ENCODE measurements at regions not wholly inside any gene's neighbourhood (a gene's known extent, or its start where the extent isn't known, plus 50 kb on each side); places are given as distances from the start of the nearest gene placed in this dataset.

DNA sequence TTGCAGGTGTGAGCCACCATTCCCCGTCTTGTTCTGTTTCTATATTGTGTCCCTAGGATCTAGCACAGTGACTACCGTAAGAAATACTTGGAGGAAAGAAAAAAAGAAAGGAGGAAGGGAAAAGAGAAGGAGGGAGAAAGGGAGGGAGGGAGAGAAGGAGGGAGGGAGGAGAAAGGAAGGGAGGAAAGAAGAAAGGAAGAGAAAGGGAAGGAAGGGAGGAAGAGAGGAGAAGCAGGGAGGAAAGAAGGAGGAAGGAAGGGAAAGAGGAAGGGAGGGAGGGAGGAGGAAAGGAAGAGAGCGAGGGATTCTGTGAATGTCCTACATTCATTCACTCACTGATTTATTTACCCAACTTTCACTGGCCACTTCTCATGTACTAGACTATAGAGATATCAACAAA is 178.4 kb downstream of the MAFB start:
- BruUV-seq (replicated peaks), result no TSS peak

GRCh38 chr20:40508821-40509220 is 180.2 kb downstream of the MAFB start:
- no peaks in the 10 kb centered on the region for H3K9me1 ChIP-seq (replicated peaks; ENCODE audit: control insufficient read depth, extremely low read depth, insufficient read depth, low read length)
- TF ChIP-seq POLR2A (IDR thresholded peaks at IDR 0.05; ENCODE audit: low read depth, low read length) (no peak), FOS (IDR thresholded peaks at IDR 0.05; ENCODE audit: borderline replicate concordance, insufficient read depth, low read length) (no peak), POLR2AphosphoS5 (IDR thresholded peaks at IDR 0.05; ENCODE audit: insufficient read depth, low read depth, low read length) (no peak), MYC (IDR thresholded peaks at IDR 0.05; ENCODE audit: low read depth, low read length) (no peak), MAX (IDR thresholded peaks at IDR 0.05; ENCODE audit: insufficient read depth, insufficient read length) (no peak), GATA2 (IDR thresholded peaks at IDR 0.05; ENCODE audit: insufficient read depth, insufficient read length, low read depth, low read length) (no peak), EZH2 (IDR thresholded peaks at IDR 0.05; ENCODE audit: borderline replicate concordance, low read depth, low read length, severe bottlenecking) (no peak), JUN (IDR thresholded peaks at IDR 0.05; ENCODE audit: borderline replicate concordance, insufficient read depth, insufficient read length, low read depth) (no peak)
- TF ChIP-seq, protein P1, sequence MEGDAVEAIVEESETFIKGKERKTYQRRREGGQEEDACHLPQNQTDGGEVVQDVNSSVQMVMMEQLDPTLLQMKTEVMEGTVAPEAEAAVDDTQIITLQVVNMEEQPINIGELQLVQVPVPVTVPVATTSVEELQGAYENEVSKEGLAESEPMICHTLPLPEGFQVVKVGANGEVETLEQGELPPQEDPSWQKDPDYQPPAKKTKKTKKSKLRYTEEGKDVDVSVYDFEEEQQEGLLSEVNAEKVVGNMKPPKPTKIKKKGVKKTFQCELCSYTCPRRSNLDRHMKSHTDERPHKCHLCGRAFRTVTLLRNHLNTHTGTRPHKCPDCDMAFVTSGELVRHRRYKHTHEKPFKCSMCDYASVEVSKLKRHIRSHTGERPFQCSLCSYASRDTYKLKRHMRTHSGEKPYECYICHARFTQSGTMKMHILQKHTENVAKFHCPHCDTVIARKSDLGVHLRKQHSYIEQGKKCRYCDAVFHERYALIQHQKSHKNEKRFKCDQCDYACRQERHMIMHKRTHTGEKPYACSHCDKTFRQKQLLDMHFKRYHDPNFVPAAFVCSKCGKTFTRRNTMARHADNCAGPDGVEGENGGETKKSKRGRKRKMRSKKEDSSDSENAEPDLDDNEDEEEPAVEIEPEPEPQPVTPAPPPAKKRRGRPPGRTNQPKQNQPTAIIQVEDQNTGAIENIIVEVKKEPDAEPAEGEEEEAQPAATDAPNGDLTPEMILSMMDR (IDR thresholded peaks at IDR 0.05; ENCODE audit: extremely low read depth in 1 of 2, insufficient read depth in 1 of 2, low read depth in 1 of 2, low read length in 2 of 2), result no peak
- intact Hi-C loops (cut with micrococcal nuclease), result no loop called here
- DNase-seq (ENCODE audit: low read depth, low spot score), result no peak
- no peak overlapping the region for H3K4me2 ChIP-seq (ENCODE audit: insufficient read depth, low read length)
- H3K79me2 ChIP-seq (ENCODE audit: control insufficient read depth, insufficient read depth, low read length), result no peaks in the 10 kb centered on the region
- dilution Hi-C loops (cut with MboI; ENCODE audit: extremely low pct_ligation_motif_present, low sequenced_read_pairs), result no loop called here
- H3K36me3 ChIP-seq (ENCODE audit: control insufficient read depth in 2 of 2, extremely low read depth in 1 of 2, insufficient read depth in 2 of 2, low read length in 2 of 2), result no peaks in the 10 kb centered on the region
- ChIA-PET POLR2A (no interaction called here), CTCF (interaction anchor here (1.4 kb wide), 1 partner anchor 10 kb away, joined by 3 read pairs; no protein-coding TSS in a partner anchor)
- no peaks in the 10 kb centered on the region for H3K27me3 ChIP-seq (ENCODE audit: control insufficient read depth in 2 of 2, insufficient read depth in 2 of 2, low read length in 2 of 2)
- H3K4me3 ChIP-seq (replicated peaks in 1 of 3; ENCODE audit: insufficient read depth in 1 of 3, low read depth in 1 of 3, low read length in 3 of 3), result no peak overlapping the region
- H2AFZ ChIP-seq (ENCODE audit: low read depth, low read length), result no peak overlapping the region
- no TSS peak for BruUV-seq (replicated peaks)
- no peaks in the 10 kb centered on the region for H4K20me1 ChIP-seq (replicated peaks; ENCODE audit: control insufficient read depth, extremely low read depth, insufficient read depth, low read length)
- H3K9ac ChIP-seq (replicated peaks; ENCODE audit: extremely low read depth, insufficient read depth, low read length), result no peak overlapping the region
- FAIRE-seq, result no peak
- H3K27ac ChIP-seq (ENCODE audit: insufficient read depth, low read depth, low read length), result no peak overlapping the region
- no peaks in the 10 kb centered on the region for H3K9me3 ChIP-seq (replicated peaks; ENCODE audit: control insufficient read depth, insufficient read depth, low read length)
- no peaks in the 10 kb centered on the region for H3K4me1 ChIP-seq (ENCODE audit: control insufficient read depth, extremely low read depth, insufficient read depth, low read length)

More for the DNA sequence above, 178.4 kb downstream of the MAFB start:
- H3K9ac ChIP-seq (replicated peaks; ENCODE audit: extremely low read depth, insufficient read depth, low read length), result no peak overlapping the region
- no peak overlapping the region for H3K4me2 ChIP-seq (ENCODE audit: insufficient read depth, low read length)
- dilution Hi-C loops (cut with MboI; ENCODE audit: extremely low pct_ligation_motif_present, low sequenced_read_pairs), result no loop called here
- H3K36me3 ChIP-seq (ENCODE audit: control insufficient read depth in 2 of 2, extremely low read depth in 1 of 2, insufficient read depth in 2 of 2, low read length in 2 of 2), result no peaks in the 10 kb centered on the region
- H3K27me3 ChIP-seq (ENCODE audit: control insufficient read depth in 2 of 2, insufficient read depth in 2 of 2, low read length in 2 of 2), result no peaks in the 10 kb centered on the region
- intact Hi-C loops (cut with micrococcal nuclease), result no loop called here
- H3K27ac ChIP-seq (ENCODE audit: insufficient read depth, low read depth, low read length), result no peak overlapping the region
- H3K9me3 ChIP-seq (replicated peaks; ENCODE audit: control insufficient read depth, insufficient read depth, low read length), result no peaks in the 10 kb centered on the region
- H2AFZ ChIP-seq (ENCODE audit: low read depth, low read length), result no peak overlapping the region
- DNase-seq (ENCODE audit: low read depth, low spot score) (no peak), FAIRE-seq (no peak)
- no peaks in the 10 kb centered on the region for H3K79me2 ChIP-seq (ENCODE audit: control insufficient read depth, insufficient read depth, low read length)
- H3K4me3 ChIP-seq (replicated peaks in 1 of 3; ENCODE audit: insufficient read depth in 1 of 3, low read depth in 1 of 3, low read length in 3 of 3), result no peak overlapping the region
- ChIA-PET CTCF (interaction anchor here (1.7 kb wide), 1 partner anchor 179 kb away, joined by 3 read pairs; no protein-coding TSS in a partner anchor), POLR2A (no interaction called here)
- no peaks in the 10 kb centered on the region for H4K20me1 ChIP-seq (replicated peaks; ENCODE audit: control insufficient read depth, extremely low read depth, insufficient read depth, low read length)
- no peaks in the 10 kb centered on the region for H3K4me1 ChIP-seq (ENCODE audit: control insufficient read depth, extremely low read depth, insufficient read depth, low read length)
- TF ChIP-seq POLR2AphosphoS5 (IDR thresholded peaks at IDR 0.05; ENCODE audit: insufficient read depth, low read depth, low read length), result no peak
- TF ChIP-seq MAX (IDR thresholded peaks at IDR 0.05; ENCODE audit: insufficient read depth, insufficient read length), result no peak
- no peak for TF ChIP-seq POLR2A (IDR thresholded peaks at IDR 0.05; ENCODE audit: low read depth, low read length)
- no peak for TF ChIP-seq EZH2 (IDR thresholded peaks at IDR 0.05; ENCODE audit: borderline replicate concordance, low read depth, low read length, severe bottlenecking)
- no peaks in the 10 kb centered on the region for H3K9me1 ChIP-seq (replicated peaks; ENCODE audit: control insufficient read depth, extremely low read depth, insufficient read depth, low read length)
